Endodermal cell (in vitro differentiated cells): ENCODE measurements at regions not wholly inside any gene's neighbourhood (a gene's known extent, or its start where the extent isn't known, plus 50 kb on each side); places are given as distances from the start of the nearest gene placed in this dataset.

Experiments used
- DNase-seq: peaks from one replicate; pipeline ENCODE4 v3.0.0-alpha.2; 2017
- H3K27ac ChIP-seq: 2 replicates; pipeline ENCODE4 v1.5.1; 2013; ENCODE audit warnings: mild to moderate bottlenecking, low read depth, low read length, moderate library complexity
- H3K27me3 ChIP-seq: 2 replicates; pipeline ENCODE4 v1.6.1; 2013; ENCODE audit warnings: mild to moderate bottlenecking, low read length, moderate library complexity; ENCODE audit not compliant: insufficient read depth, control insufficient read depth, poor library complexity, severe bottlenecking
- H3K36me3 ChIP-seq: 2 replicates; pipeline ENCODE4 v1.7.0; 2013; ENCODE audit warnings: mild to moderate bottlenecking, low read length, moderate library complexity; ENCODE audit not compliant: control insufficient read depth, insufficient read depth
- H3K4me1 ChIP-seq: one replicate; pipeline ENCODE4 v1.7.0; 2013; ENCODE audit warnings: low read length; ENCODE audit not compliant: control insufficient read depth, insufficient read depth
- H3K4me3 ChIP-seq: 2 replicates; pipeline ENCODE4 v1.5.1; 2013; ENCODE audit warnings: mild to moderate bottlenecking, low read length, moderate library complexity
- H3K9ac ChIP-seq: 2 replicates; pipeline ENCODE4 v1.6.1; 2013; ENCODE audit warnings: mild to moderate bottlenecking, low read length, moderate library complexity; ENCODE audit not compliant: poor library complexity, severe bottlenecking; ENCODE audit errors: extremely low read depth
- H3K9me3 ChIP-seq: 2 replicates; pipeline ENCODE4 v1.6.1; 2013; ENCODE audit warnings: mild to moderate bottlenecking, low read length, moderate library complexity; ENCODE audit not compliant: control insufficient read depth
- H3K27ac Mint-ChIP-seq: 2 replicates; pipeline ENCODE4 v1.8.0; 2020; ENCODE audit warnings: mixed read lengths
- H3K27me3 Mint-ChIP-seq: 2 replicates; pipeline ENCODE4 v1.8.0; 2021; ENCODE audit warnings: mild to moderate bottlenecking, mixed read lengths; ENCODE audit not compliant: insufficient read depth
- H3K36me3 Mint-ChIP-seq: 2 replicates; pipeline ENCODE4 v1.8.0; 2020; ENCODE audit warnings: low read depth, mixed read lengths
- H3K4me1 Mint-ChIP-seq: 2 replicates; pipeline ENCODE4 v1.8.0; 2020; ENCODE audit warnings: mixed read lengths
- H3K4me3 Mint-ChIP-seq: 2 replicates; pipeline ENCODE4 v1.8.0; 2020; ENCODE audit warnings: mild to moderate bottlenecking, moderate library complexity, mixed read lengths
- H3K9me3 Mint-ChIP-seq: 2 replicates; pipeline ENCODE4 v1.8.0; 2020; ENCODE audit warnings: mild to moderate bottlenecking, mixed read lengths
- CTCF ChIP-seq: fragments of 200-600 bp; sonication (generic); conservative IDR thresholded peaks from 2 replicates; pipeline ENCODE4 v1.5.0; 2021; ENCODE audit warnings: antibody characterized with exemption, mild to moderate bottlenecking
- WGBS, 2 experiments: methylation state at CpG; one replicate each; pipeline versions ENCODE4 v1.1.5 to v1.1.7; 2013; ENCODE audit warnings: missing lambda C conversion rate in 2 of 2, mixed read lengths in 1 of 2; ENCODE audit not compliant: insufficient coverage in 1 of 2, insufficient read length in 1 of 2; 5-methylcytosine and 5-hydroxymethylcytosine counted together

- H3K9me3 ChIP-seq: no peaks in the 10 kb centered on the region
- H3K4me3 ChIP-seq: no peak overlapping the region
- H3K4me1 ChIP-seq: no peaks in the 10 kb centered on the region
- H3K9ac ChIP-seq: no peak overlapping the region
- Mint-ChIP-seq H3K9me3 (no peaks in the 10 kb centered on the region), H3K4me3 (no peak overlapping the region), H3K27me3 (peaks cover 48% of the 10 kb centered on the region), H3K4me1 (peaks cover 7% of the 10 kb centered on the region), H3K27ac (no peak overlapping the region), H3K36me3 (no peaks in the 10 kb centered on the region)
- WGBS, 2 experiments: 95 to 100% methylated on average over 1 to 3 of the region's 4 CpGs
- no peak for TF ChIP-seq CTCF
- no peaks in the 10 kb centered on the region for H3K36me3 ChIP-seq
- DNase-seq: no peak
- H3K27me3 ChIP-seq: peaks cover 24% of the 10 kb centered on the region
- no peak overlapping the region for H3K27ac ChIP-seq
These were observed 223.9 kb upstream of the KLF4 start for GRCh38 chr9:107713470-107713869.

- peak; percentile 41 for TF ChIP-seq CTCF
These were observed 222.8 kb upstream of the KLF4 start for GRCh38 chr9:107712390-107712789.

GRCh38 chr9:107711542-107711941, 222.0 kb upstream of the KLF4 start:
- Histone ChIP-seq H3K36me3 (no peaks in the 10 kb centered on the region), H3K27ac (no peak overlapping the region), H3K27me3 (peaks cover 24% of the 10 kb centered on the region), H3K9ac (no peak overlapping the region), H3K4me3 (no peak overlapping the region), H3K4me1 (no peaks in the 10 kb centered on the region), H3K9me3 (no peaks in the 10 kb centered on the region)
- H3K27me3 Mint-ChIP-seq: peaks cover 43% of the 10 kb centered on the region
- H3K4me1 Mint-ChIP-seq: peaks cover 7% of the 10 kb centered on the region
- DNase-seq: no peak
- H3K9me3 Mint-ChIP-seq: no peaks in the 10 kb centered on the region
- H3K27ac Mint-ChIP-seq: no peak overlapping the region
- WGBS, 2 experiments: 88 to 91% methylated on average over 5 to 6 of the region's 6 CpGs
- no peak overlapping the region for H3K4me3 Mint-ChIP-seq
- H3K36me3 Mint-ChIP-seq: no peaks in the 10 kb centered on the region
- TF ChIP-seq CTCF: no peak

More at GRCh38 chr9:107712390-107712789, 222.8 kb upstream of the KLF4 start:
- no peak overlapping the region for H3K27ac ChIP-seq
- H3K4me1 Mint-ChIP-seq: peaks cover 7% of the 10 kb centered on the region
- no peak for DNase-seq
- H3K9me3 Mint-ChIP-seq: no peaks in the 10 kb centered on the region
- no peaks in the 10 kb centered on the region for H3K9me3 ChIP-seq
- H3K36me3 Mint-ChIP-seq: no peaks in the 10 kb centered on the region
- no peaks in the 10 kb centered on the region for H3K4me1 ChIP-seq
- H3K27me3 ChIP-seq: peaks cover 24% of the 10 kb centered on the region
- no peak overlapping the region for H3K4me3 ChIP-seq
- H3K27me3 Mint-ChIP-seq: peaks cover 40% of the 10 kb centered on the region
- WGBS, 2 experiments: 86 to 93% methylated on average over 3 of the region's 3 CpGs
- H3K27ac Mint-ChIP-seq: no peak overlapping the region
- no peak overlapping the region for H3K4me3 Mint-ChIP-seq
- no peak overlapping the region for H3K9ac ChIP-seq
- no peaks in the 10 kb centered on the region for H3K36me3 ChIP-seq
